Stromal cell of bone marrow (primary cell): ENCODE measurements at regions not wholly inside any gene's neighbourhood (a gene's known extent, or its start where the extent isn't known, plus 50 kb on each side); places are given as distances from the start of the nearest gene placed in this dataset.
A peak's percentile ranks its signal among the peaks of the same experiment; 100 is the strongest.

ENCODE experiments used
- DNase-seq: peaks from one replicate; pipeline ENCODE4 v3.0.0-alpha.2; 2012; ENCODE audit warnings: low read depth

GRCh38 chr14:39998114-39998513, 565.9 kb upstream of the FBXO33 start:
- DNase-seq, result no peak

GRCh38 chr14:39991041-39991440, 558.8 kb upstream of the FBXO33 start:
- DNase-seq, result no peak

GRCh38 chr14:39988939-39989338, 556.7 kb upstream of the FBXO33 start:
- DNase-seq, result peak; percentile 10

GRCh38 chr14:39984323-39984722, 552.1 kb upstream of the FBXO33 start:
- DNase-seq, result no peak

- DNase-seq, result no peak
Observed at GRCh38 chr14:39977198-39977597, 545.0 kb upstream of the FBXO33 start.

DNA sequence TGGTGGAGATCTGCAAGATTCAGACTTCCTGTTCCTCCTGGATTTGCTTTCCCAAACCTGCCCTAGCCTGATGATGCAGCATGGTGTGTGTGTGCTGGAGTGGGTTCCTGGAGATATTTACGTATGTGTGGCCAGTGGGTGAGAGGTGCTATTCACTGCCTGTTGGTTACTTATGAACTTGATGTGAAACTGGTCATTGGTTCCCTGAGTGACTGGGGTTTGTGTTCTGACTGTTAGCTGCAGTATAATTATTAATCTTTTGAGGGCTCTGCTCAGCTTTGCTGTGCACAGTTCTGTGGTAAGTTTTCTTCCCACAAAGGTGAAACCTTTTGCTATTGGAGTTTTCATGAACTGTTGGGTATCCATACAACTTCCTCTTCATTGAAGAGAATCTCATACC, 541.8 kb upstream of the FBXO33 start:
- DNase-seq, result no peak

DNA sequence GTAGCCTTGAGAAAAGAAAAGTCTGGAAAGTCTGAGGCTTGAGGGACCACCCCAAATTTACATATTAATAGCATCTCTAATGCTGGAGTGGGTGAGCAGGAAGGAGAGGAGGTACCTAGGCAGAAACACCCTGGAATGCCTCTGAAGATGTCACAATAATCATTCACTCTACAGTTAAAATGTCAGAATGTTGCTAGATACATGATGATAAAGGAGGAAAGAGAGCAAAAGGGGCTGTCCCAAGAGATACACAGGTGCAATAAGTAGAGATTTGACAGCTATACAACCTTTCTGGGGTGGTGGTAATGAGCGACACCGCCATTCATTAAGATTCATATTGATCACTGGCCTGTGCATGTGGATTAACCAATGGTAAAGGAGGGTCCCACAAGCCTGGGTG, 540.5 kb upstream of the FBXO33 start:
- DNase-seq, result no peak

- DNase-seq, result no peak
Observed at GRCh38 chr14:39967885-39968284, 535.7 kb upstream of the FBXO33 start.

- no peak for DNase-seq
Observed at GRCh38 chr14:39957987-39958386, 525.8 kb upstream of the FBXO33 start.

DNA sequence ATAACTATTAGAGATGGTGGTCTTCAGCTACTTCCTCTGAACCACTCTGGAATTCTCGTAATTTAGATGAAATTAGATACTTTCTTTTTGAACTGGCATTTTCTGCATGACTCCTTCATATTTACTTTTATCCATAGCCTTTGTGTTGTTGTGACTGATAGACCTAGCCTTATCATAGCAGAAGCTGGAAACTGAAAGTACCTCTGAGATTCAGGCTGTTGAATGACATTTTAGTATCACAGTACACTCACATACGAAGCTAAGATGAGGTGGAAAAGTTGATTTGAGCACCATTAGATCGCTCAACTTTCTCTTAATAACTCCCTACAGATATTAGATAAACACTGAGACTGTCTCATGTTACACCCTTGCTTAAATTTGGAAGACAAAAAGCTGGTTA, 525.1 kb upstream of the FBXO33 start:
- no peak for DNase-seq

DNA sequence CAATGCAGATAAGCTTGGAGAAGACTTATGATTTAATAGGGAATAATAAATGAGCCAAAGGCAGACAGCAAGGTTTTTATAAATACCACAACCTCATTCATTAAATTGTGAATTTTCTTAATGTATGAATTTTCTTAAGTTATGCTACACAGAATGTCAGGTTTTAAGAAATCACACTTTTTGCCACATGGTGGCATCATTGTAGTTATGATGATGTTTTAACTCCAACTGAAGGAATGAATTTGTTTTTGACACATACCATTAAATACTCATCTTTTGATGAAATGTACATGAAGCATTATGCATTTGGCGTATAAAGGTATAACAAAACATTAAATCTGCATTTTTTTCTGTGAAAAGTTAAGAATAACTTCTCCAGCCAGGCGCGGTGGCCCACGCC, 524.1 kb upstream of the FBXO33 start:
- DNase-seq, result no peak

DNA sequence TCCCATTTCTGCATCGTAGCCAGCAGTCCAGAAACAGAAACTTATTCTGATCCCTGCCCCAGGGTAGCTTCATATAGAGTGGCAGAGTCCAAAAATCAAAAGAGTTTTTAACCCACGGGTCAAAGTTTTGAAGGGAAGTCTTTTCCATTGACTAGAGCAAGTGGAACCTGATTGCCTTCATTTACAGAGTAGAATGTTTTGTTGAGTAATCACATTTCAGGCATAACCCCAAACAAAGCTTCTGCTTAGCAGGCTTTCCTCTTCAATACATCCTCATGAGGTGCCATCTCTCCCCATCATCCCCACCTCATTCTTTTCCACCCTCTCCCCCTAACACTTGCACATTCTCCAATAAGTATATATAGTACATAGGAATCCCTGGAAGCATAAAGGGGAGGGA, 516.0 kb upstream of the FBXO33 start:
- DNase-seq, result no peak

- peak; percentile 51 for DNase-seq
Observed at GRCh38 chr14:39946807-39947206, 514.6 kb upstream of the FBXO33 start.

DNA sequence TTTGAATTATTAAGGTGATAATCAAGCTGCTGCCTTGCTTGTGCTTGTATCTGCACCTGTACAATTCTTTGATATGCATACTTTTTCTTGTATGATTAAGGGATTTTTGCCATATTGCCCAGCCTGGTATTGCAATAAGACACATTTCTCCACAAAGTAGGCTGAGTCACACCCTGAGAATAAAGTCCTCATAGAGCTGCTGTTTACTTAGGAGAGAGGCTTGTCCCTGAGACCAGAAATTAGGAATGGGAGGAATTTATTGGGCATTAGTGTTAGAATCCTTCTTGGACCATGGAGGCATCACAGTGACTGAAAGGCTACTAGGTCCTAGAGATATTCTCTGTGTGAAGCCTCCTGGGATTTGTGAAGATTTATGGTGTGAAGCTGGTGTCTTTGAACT, 506.8 kb upstream of the FBXO33 start:
- DNase-seq, result peak; percentile 7

- DNase-seq, result no peak
Observed at GRCh38 chr14:39912192-39913100, 480.2 kb upstream of the FBXO33 start.

GRCh38 chr14:39897657-39898056, 465.4 kb upstream of the FBXO33 start:
- DNase-seq, result no peak

GRCh38 chr14:39890026-39890425, 457.8 kb upstream of the FBXO33 start:
- no peak for DNase-seq

DNA sequence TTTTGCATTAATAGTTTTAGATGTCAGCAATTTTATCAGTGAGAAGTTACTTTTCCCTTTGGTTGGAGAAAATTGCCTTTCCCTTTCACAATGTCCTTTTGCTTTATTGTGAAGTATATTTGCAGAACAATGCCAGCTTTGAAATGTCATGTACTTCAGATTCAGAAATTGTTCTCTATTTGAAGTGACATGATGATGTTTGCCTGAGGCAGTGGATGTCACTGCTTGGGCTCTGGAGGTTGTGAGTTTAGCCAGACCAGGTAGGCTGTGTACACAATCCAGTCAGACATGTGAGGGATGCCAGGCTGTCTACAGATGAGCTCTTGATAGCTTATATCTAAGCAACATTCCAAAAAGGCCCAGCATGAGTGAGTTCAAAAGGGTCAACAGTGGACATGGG, 451.9 kb upstream of the FBXO33 start:
- no peak for DNase-seq

GRCh38 chr14:39880965-39881364, 448.7 kb upstream of the FBXO33 start:
- DNase-seq, result no peak

GRCh38 chr14:39880106-39880695, 448.0 kb upstream of the FBXO33 start:
- DNase-seq, result no peak

- DNase-seq, result no peak
Observed at GRCh38 chr14:39877577-39878190, 445.5 kb upstream of the FBXO33 start.

DNA sequence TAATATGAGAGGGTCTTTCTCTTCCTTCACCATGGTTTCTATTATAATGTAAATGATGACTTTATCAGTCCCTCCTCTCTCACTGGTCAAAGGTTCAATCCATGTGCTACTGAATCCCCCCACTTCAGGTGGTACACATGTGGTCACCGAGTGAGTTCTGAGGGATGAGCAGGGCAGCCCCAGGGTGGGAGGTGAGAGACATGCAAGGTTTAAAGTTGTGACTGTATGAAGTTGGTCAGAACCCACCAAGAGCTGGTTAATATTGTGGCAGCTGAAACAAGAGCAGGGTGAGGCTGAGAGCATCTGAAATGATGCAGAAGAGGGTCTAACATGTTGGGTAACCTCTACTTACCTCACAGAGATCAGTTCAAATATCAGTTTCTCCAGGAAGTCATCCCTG, 444.7 kb upstream of the FBXO33 start:
- DNase-seq, result no peak

DNA sequence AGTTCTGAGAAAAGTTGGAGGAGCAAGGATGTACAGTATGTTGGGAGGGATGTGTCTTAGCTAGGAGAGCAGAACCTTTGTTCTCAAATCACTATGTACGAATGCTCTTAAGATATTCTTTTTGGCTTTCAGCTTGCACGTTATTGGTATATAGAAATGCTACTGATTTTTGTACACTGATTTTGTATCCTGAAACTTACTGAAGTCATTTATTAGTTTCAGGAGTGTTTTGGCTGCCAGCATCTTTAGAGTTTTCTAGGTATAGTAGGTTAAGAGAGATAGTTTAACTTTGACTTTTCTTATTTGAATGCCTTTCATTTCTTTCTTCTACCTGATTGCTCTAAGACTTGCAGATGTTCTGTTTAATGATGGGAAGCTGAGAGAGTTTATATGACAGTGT, 442.8 kb upstream of the FBXO33 start:
- no peak for DNase-seq
